Body of pancreas (tissue), 4 donors: ENCODE measurements at regions not wholly inside any gene's neighbourhood (a gene's known extent, or its start where the extent isn't known, plus 50 kb on each side); places are given as distances from the start of the nearest gene placed in this dataset.

Source experiments
- POLR2A ChIP-seq, 3 donors: fragments of 450-650 bp; IDR thresholded peaks; one replicate each; pipeline ENCODE4 v1.6.1; 2016; ENCODE audit warnings: antibody characterized with exemption in 3 of 3, mild to moderate bottlenecking in 2 of 3
- TF ChIP-seq, protein P1 (sequence below), 7 experiments: fragments of 450-650 bp in 4 of 7; fragments of 200-600 bp in 3 of 7; sonication (generic) in 3 of 7; IDR thresholded peaks; one replicate each; pipeline ENCODE4 v1.5.1; 2016 to 2019; ENCODE audit warnings: antibody characterized with exemption in 7 of 7

DNA sequence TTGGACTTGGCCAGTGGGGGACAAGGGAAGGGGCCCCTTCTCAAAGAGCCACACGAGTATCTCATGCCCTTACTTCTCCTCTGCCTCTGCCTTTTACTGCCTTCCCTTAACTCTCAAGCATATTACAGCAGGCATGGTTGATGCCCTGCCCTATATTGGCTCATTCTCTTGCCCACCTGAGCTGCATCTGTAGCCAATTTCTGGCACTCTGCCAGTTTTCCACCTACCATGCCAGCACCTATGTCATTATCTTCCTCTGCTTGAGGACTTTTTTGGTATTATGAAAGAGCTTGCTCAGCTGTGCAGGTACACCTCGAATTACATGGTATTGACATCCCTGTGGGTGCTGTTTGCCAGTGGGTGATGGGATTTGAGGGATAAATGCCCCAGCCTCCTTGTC, 181.8 kb downstream of the OXSM start:
- TF ChIP-seq, protein P1, sequence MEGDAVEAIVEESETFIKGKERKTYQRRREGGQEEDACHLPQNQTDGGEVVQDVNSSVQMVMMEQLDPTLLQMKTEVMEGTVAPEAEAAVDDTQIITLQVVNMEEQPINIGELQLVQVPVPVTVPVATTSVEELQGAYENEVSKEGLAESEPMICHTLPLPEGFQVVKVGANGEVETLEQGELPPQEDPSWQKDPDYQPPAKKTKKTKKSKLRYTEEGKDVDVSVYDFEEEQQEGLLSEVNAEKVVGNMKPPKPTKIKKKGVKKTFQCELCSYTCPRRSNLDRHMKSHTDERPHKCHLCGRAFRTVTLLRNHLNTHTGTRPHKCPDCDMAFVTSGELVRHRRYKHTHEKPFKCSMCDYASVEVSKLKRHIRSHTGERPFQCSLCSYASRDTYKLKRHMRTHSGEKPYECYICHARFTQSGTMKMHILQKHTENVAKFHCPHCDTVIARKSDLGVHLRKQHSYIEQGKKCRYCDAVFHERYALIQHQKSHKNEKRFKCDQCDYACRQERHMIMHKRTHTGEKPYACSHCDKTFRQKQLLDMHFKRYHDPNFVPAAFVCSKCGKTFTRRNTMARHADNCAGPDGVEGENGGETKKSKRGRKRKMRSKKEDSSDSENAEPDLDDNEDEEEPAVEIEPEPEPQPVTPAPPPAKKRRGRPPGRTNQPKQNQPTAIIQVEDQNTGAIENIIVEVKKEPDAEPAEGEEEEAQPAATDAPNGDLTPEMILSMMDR (IDR thresholded peaks at IDR 0.05), result no peak
- no peak for TF ChIP-seq POLR2A (IDR thresholded peaks at IDR 0.05)
